ENCODE measurements at regions not wholly inside any gene's neighbourhood (a gene's known extent, or its start where the extent isn't known, plus 50 kb on each side); places are given as distances from the start of the nearest gene placed in this dataset.

DNA sequence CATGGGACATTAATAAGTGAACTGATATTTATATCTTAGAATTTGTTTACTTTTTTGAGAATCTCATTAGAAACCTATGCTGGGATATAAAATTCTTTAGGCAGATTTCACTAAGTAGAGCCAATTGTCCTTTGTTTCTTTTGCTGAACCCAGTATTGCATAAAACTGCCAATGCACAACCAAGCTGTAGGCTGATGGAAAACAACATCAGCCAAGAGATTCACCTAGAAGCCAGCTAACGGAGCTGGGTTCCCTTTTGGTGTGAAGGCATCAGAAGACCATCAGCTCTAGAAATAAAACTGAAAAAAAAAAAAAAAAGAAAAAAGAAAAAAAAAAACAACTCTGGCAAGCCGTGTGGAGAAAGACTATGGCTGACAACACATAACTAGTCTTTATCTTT, 328.2 kb upstream of the PDE3A start:
- TF ChIP-seq CTCF (IDR thresholded peaks at IDR 0.05 in 2 of 3, conservative IDR thresholded peaks at IDR 0.05 in 1 of 3; ENCODE audit: borderline replicate concordance in 1 of 3, insufficient read depth in 1 of 3, low read depth in 2 of 3, low read length in 2 of 3) (no peak), SIN3A (IDR thresholded peaks at IDR 0.05; ENCODE audit: low read depth) (no peak)
- TF ChIP-seq, protein P1, sequence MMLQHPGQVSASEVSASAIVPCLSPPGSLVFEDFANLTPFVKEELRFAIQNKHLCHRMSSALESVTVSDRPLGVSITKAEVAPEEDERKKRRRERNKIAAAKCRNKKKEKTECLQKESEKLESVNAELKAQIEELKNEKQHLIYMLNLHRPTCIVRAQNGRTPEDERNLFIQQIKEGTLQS (IDR thresholded peaks at IDR 0.05), result no peak
